Vagina (tissue), 2 donors: ENCODE measurements at regions not wholly inside any gene's neighbourhood (a gene's known extent, or its start where the extent isn't known, plus 50 kb on each side); places are given as distances from the start of the nearest gene placed in this dataset.

ENCODE experiments used
- POLR2A ChIP-seq, 2 donors: fragments of 450-650 bp; IDR thresholded peaks; one replicate each; pipeline ENCODE4 v1.6.1; 2017; ENCODE audit warnings: antibody characterized with exemption in 2 of 2, mild to moderate bottlenecking in 2 of 2, moderate library complexity in 2 of 2
- TF ChIP-seq, protein P1 (sequence below), 3 experiments: fragments of 450-650 bp in 2 of 3; fragments of 200-600 bp in 1 of 3; sonication (generic) in 1 of 3; IDR thresholded peaks; one replicate each; pipeline ENCODE4 v1.5.1; 2017 to 2019; ENCODE audit warnings: antibody characterized with exemption in 3 of 3, mild to moderate bottlenecking in 2 of 3, moderate library complexity in 2 of 3

DNA sequence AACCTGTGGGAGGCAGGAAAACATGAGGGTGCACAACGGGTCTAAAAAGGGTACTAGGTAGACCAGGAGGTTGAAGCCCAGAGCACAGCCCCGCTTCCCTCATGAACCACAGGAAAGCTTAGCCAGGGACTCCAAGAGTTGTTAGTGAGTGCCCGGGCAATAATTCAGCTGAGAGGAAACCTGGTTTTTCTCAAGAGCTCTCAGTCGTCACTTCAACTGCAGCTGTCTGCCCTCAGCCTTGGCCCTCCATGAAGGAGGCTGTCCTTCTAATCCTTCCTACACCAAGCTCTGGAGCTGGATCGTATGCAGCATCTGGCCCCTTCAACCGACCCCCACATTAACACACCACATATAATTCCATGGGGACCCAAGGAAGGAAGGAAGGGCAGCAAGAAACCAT is 77.0 kb upstream of the BACE2 start:
- no peak for TF ChIP-seq POLR2A (IDR thresholded peaks at IDR 0.05)
- TF ChIP-seq, protein P1, sequence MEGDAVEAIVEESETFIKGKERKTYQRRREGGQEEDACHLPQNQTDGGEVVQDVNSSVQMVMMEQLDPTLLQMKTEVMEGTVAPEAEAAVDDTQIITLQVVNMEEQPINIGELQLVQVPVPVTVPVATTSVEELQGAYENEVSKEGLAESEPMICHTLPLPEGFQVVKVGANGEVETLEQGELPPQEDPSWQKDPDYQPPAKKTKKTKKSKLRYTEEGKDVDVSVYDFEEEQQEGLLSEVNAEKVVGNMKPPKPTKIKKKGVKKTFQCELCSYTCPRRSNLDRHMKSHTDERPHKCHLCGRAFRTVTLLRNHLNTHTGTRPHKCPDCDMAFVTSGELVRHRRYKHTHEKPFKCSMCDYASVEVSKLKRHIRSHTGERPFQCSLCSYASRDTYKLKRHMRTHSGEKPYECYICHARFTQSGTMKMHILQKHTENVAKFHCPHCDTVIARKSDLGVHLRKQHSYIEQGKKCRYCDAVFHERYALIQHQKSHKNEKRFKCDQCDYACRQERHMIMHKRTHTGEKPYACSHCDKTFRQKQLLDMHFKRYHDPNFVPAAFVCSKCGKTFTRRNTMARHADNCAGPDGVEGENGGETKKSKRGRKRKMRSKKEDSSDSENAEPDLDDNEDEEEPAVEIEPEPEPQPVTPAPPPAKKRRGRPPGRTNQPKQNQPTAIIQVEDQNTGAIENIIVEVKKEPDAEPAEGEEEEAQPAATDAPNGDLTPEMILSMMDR (IDR thresholded peaks at IDR 0.05): no peak
